K562 (cell line): ENCODE measurements at regions not wholly inside any gene's neighbourhood (a gene's known extent, or its start where the extent isn't known, plus 50 kb on each side); places are given as distances from the start of the nearest gene placed in this dataset.

Source experiments
- ATAC-seq: fragments of 200-7000 bp; cut with Tn5 transposase; 3 replicates; pipeline ENCODE4 v1.9.1; 2020; ENCODE audit warnings: moderate library complexity
- BruUV-seq: library from RNA; stranded (reverse); fragments of 400-500 nt; replicated peaks from 2 replicates; lab custom pipeline; 2021; lab: Mats Ljungman, UMichigan
- CTCF ChIA-PET: fragments of 300-600 bp; formaldehyde crosslinking; extraction: SDS; loops from one replicate; lab custom pipeline; 2021; ENCODE audit warnings: low intra/inter-chr PET ratio; lab: Yijun Ruan, JAX
- POLR2A ChIA-PET: fragments of 300-600, 350-650 bp; sonication (Branson Sonifier 250); formaldehyde crosslinking; extraction: SDS; loops from one replicate; lab custom pipeline; 2021; ENCODE audit warnings: antibody characterized with exemption, inconsistent platforms; lab: Yijun Ruan, JAX
- DNase-seq, 4 experiments: peaks; one replicate each; pipeline versions ENCODE4 v3.0.0 to v3.0.0-alpha.2; 2011 to 2018; ENCODE audit warnings: low spot score in 3 of 4, mixed read lengths in 3 of 4; ENCODE audit errors: extremely low read depth in 1 of 4
- FAIRE-seq: peaks from 2 replicates; lab custom pipeline; 2011; peaks lifted over from hg19 to GRCh38; lab: Jason Lieb, UNC
- H2AFZ ChIP-seq: 2 replicates; pipeline ENCODE4 v1.6.0; 2011; ENCODE audit warnings: low read depth, low read length, control low read depth, inconsistent platforms
- H3K27ac ChIP-seq: fragments of 200-600 bp; 3 replicates; pipeline ENCODE4 v1.8.0; 2011; ENCODE audit warnings: low read depth, mild to moderate bottlenecking, control low read depth, inconsistent platforms, low read length, moderate library complexity, mixed read lengths; ENCODE audit errors: extremely low read depth
- H3K27me3 ChIP-seq, 2 experiments: fragments of 300-600 bp in 1 of 2; 2 replicates in 1 of 2; 3 replicates in 1 of 2; pipeline versions ENCODE4 v1.6.0 to v1.8.0; 2011; ENCODE audit warnings: inconsistent platforms in 2 of 2, low read length in 2 of 2, mild to moderate bottlenecking in 1 of 2, mixed read lengths in 1 of 2, moderate library complexity in 1 of 2; ENCODE audit not compliant: control insufficient read depth in 2 of 2, insufficient read depth in 2 of 2
- H3K36me3 ChIP-seq: fragments of 300-600 bp; 3 replicates; pipeline ENCODE4 v1.8.0; 2011; ENCODE audit warnings: mild to moderate bottlenecking, low read length, inconsistent platforms; ENCODE audit not compliant: control insufficient read depth, insufficient read depth
- H3K4me1 ChIP-seq, 2 experiments: fragments of 200-600 bp in 1 of 2; replicated peaks in 1 of 2; 2 replicates in 1 of 2; 3 replicates in 1 of 2; pipeline versions ENCODE4 v1.5.1 to v1.8.0; 2011; ENCODE audit warnings: inconsistent platforms in 2 of 2, low read length in 2 of 2, mild to moderate bottlenecking in 1 of 2, mixed read lengths in 1 of 2, moderate library complexity in 1 of 2; ENCODE audit not compliant: control insufficient read depth in 2 of 2, insufficient read depth in 2 of 2
- H3K4me2 ChIP-seq: 2 replicates; pipeline ENCODE4 v1.6.1; 2011; ENCODE audit warnings: low read length, control low read depth, inconsistent platforms, mixed read lengths; ENCODE audit not compliant: insufficient read depth
- H3K4me3 ChIP-seq: fragments of 200-600 bp; sonication (generic), shearing (Covaris generic); 2 replicates; pipeline ENCODE4 v1.5.1; 2016; ENCODE audit warnings: control low read depth, inconsistent platforms
- H3K79me2 ChIP-seq: fragments of 200-600 bp; 3 replicates; pipeline ENCODE4 v1.8.0; 2011; ENCODE audit warnings: low read length, inconsistent platforms; ENCODE audit not compliant: control insufficient read depth, insufficient read depth
- H3K9ac ChIP-seq, 2 experiments: 2 replicates each; pipeline versions ENCODE4 v1.6.0 to v1.6.1; 2011; ENCODE audit warnings: low read depth in 2 of 2, low read length in 2 of 2, control low read depth in 1 of 2, inconsistent platforms in 1 of 2, mild to moderate bottlenecking in 1 of 2, mixed read lengths in 1 of 2; ENCODE audit not compliant: insufficient read depth in 1 of 2
- H3K9me1 ChIP-seq: one replicate; pipeline ENCODE4 v1.6.0; 2011; ENCODE audit warnings: inconsistent platforms, mild to moderate bottlenecking, low read length, moderate library complexity; ENCODE audit not compliant: control insufficient read depth, insufficient read depth
- H3K9me3 ChIP-seq: replicated peaks from 2 replicates; pipeline ENCODE4 v1.5.1; 2011; ENCODE audit warnings: low read depth, low read length, inconsistent platforms; ENCODE audit not compliant: control insufficient read depth, insufficient read depth
- H4K20me1 ChIP-seq: replicated peaks from 2 replicates; pipeline ENCODE4 v1.6.1; 2011; ENCODE audit warnings: low read length, inconsistent platforms, mixed read lengths; ENCODE audit not compliant: control insufficient read depth, insufficient read depth
- E2F8 ChIP-seq: fragments of 450-650 bp; IDR thresholded peaks from 2 replicates; pipeline ENCODE4 v1.7.1; 2018; ENCODE audit warnings: mild to moderate bottlenecking, low read depth; ENCODE audit not compliant: partially characterized antibody
- FOXA1 ChIP-seq: fragments of 450-650 bp; IDR thresholded peaks from 2 replicates; pipeline ENCODE4 v1.6.1; 2016; ENCODE audit warnings: mild to moderate bottlenecking, borderline replicate concordance
- L3MBTL2 ChIP-seq: fragments of 450-650 bp; IDR thresholded peaks from 2 replicates; pipeline ENCODE4 v1.6.1; 2016; ENCODE audit warnings: mild to moderate bottlenecking, moderate library complexity
- MTF1 ChIP-seq: fragments of 250-450 bp; sonication (Bioruptor Pico); IDR thresholded peaks from 2 replicates; pipeline ENCODE4 v1.9.0; 2021; ENCODE audit warnings: moderate library complexity, mild to moderate bottlenecking, inconsistent platforms, borderline replicate concordance
- SAP30 ChIP-seq: fragments of 200-600 bp; sonication (generic); IDR thresholded peaks from 2 replicates; pipeline ENCODE4 v1.6.1; 2012; ENCODE audit warnings: borderline replicate concordance, low read depth, mild to moderate bottlenecking, moderate library complexity, low read length, control low read depth, inconsistent platforms; ENCODE audit not compliant: insufficient read depth, poor library complexity, severe bottlenecking
- TEAD4 ChIP-seq, 2 experiments: sonication (generic) in 1 of 2; formaldehyde crosslinking in 1 of 2; IDR thresholded peaks; 2 replicates each; pipeline versions ENCODE4 v1.6.1 to v1.8.0; 2012 to 2022; ENCODE audit warnings: borderline replicate concordance in 1 of 2, inconsistent platforms in 1 of 2, low read length in 1 of 2, mild to moderate bottlenecking in 1 of 2, missing genetic modification reagents in 1 of 2
- ZNF77 ChIP-seq: fragments of 250-450 bp; sonication (Bioruptor Pico); IDR thresholded peaks from 2 replicates; pipeline ENCODE4 v1.5.0; 2020
- ZNF780A ChIP-seq: fragments of 250-450 bp; sonication (Bioruptor Pico); IDR thresholded peaks from 2 replicates; pipeline ENCODE4 v1.5.0; 2021; ENCODE audit warnings: mild to moderate bottlenecking
- WGBS: fragments of 100-300 bp; shearing (Covaris generic); methylation state at CpG from one replicate; pipeline ENCODE4 v1.1.6; 2016; ENCODE audit warnings: low coverage, mixed read lengths; ENCODE audit not compliant: insufficient coverage; ENCODE audit errors: missing lambda C conversion rate; 5-methylcytosine and 5-hydroxymethylcytosine counted together
- in situ Hi-C: fragments of 300-500 bp; cut with MboI; formaldehyde crosslinking; loops from 4 replicates; pipeline ENCODE4 v1.15.0; 2018; ENCODE audit warnings: inconsistent platforms, mixed read lengths
- intact Hi-C: fragments of 100-400 bp; cut with micrococcal nuclease; formaldehyde crosslinking; loops from 2 replicates; pipeline ENCODE4 v1.14.2; 2022

GRCh38 chr17:79230576-79230975 lies 156.0 kb downstream of the ENGASE start:
- TF ChIP-seq ZNF77 (CRISPR knock-in tag) (no peak), TEAD4 (IDR thresholded peaks at IDR 0.05; ENCODE audit: low read length) (no peak), TEAD4 (CRISPR knock-in tag; IDR thresholded peaks at IDR 0.05; ENCODE audit: borderline replicate concordance) (no peak), SAP30 (no peak), E2F8 (no peak), L3MBTL2 (no peak), FOXA1 (no peak), ZNF780A (CRISPR knock-in tag) (no peak), MTF1 (no peak)
- TF ChIP-seq, all 486 proteins: peak for 0
- 1% methylated on average over 7 of the region's 7 CpGs for WGBS
- no peaks in the 10 kb centered on the region for H3K9me1 ChIP-seq
- ATAC-seq (no peak), DNase-seq (no peak), FAIRE-seq (no peak)
- H2AFZ ChIP-seq = no peak overlapping the region
- ChIA-PET POLR2A (interaction anchor here (1.1 kb wide), 1 partner anchor 9 kb away, joined by 3 read pairs; no protein-coding TSS in a partner anchor), CTCF (no interaction called here)
- no peaks in the 10 kb centered on the region for H3K4me1 ChIP-seq
- no peak overlapping the region for H3K9ac ChIP-seq
- no peak overlapping the region for H3K4me2 ChIP-seq
- peaks cover 18 to 60% of the 10 kb centered on the region in 2 experiments; a peak in 4 of 5 replicates for H3K27me3 ChIP-seq
- H3K4me3 ChIP-seq = no peak overlapping the region
- BruUV-seq = no TSS peak
- no peaks in the 10 kb centered on the region for H3K9me3 ChIP-seq
- no peak overlapping the region for H3K27ac ChIP-seq
- H4K20me1 ChIP-seq = 0 out of 2 replicates have a peak, but pooled peaks cover 4% of the 10 kb centered on the region
- no peaks in the 10 kb centered on the region for H3K79me2 ChIP-seq
- H3K36me3 ChIP-seq = no peaks in the 10 kb centered on the region
- in situ Hi-C loops (no loop called here), intact Hi-C loops (no loop called here)
